22Rv1 (cell line): ENCODE measurements at regions not wholly inside any gene's neighbourhood (a gene's known extent, or its start where the extent isn't known, plus 50 kb on each side); places are given as distances from the start of the nearest gene placed in this dataset.

ENCODE experiments used
- CTCF ChIP-seq: fragments of 450-650 bp; IDR thresholded peaks from 2 replicates; pipeline ENCODE4 v1.5.1; 2017; ENCODE audit warnings: mild to moderate bottlenecking
- ZFX ChIP-seq: fragments of 450-650 bp; IDR thresholded peaks from 2 replicates; pipeline ENCODE4 v1.6.1; 2017; ENCODE audit warnings: antibody characterized with exemption, borderline replicate concordance

- TF ChIP-seq CTCF: no peak
- TF ChIP-seq ZFX: no peak
Measured at GRCh38 chr13:67775359-67775758, 545.2 kb upstream of the PCDH9 start.
